ENCODE measurements at regions not wholly inside any gene's neighbourhood (a gene's known extent, or its start where the extent isn't known, plus 50 kb on each side); places are given as distances from the start of the nearest gene placed in this dataset.
A peak's percentile ranks its signal among the peaks of the same experiment; 100 is the strongest.

DNA sequence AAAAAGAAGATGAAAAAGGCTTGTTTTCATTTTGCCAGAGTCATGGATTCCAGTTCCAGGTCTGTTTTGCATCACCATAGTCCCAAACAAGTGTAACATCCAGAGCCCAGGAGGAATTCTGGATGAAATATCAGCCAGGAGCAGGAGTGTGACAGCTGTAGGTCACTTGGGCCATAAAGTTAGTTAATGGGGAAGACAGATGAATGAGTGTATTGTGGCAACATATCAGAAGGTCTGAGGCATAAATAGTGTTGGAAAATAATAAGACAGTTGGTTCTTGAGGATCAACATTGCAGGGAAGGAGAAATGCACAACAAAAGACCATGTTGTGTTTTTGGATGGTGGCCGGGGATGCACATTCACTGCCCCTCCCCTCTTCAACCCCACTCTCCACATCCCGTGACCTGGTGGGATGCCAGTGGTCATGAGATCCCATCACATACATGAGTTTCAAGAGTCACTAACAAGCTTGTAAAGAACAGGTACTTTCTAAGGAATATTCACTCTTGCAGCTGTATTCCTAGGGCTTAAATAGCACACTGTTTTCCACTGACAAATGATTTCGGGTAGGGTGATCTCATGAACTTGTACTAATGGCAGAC is 83.1 kb upstream of the IGFBP7 start:
- CTCF ChIA-PET: interaction anchor here (0.6 to 3.3 kb wide), 2 partner anchors 29 to 35 kb away, joined by 3 to 22 read pairs; no protein-coding TSS in a partner anchor
- no peak overlapping the region for H3K27ac ChIP-seq
- DNase-seq (ENCODE audit: low spot score): no peak
- POLR2A ChIA-PET (ENCODE audit: low non-redundant PET): no interaction called here
- TF ChIP-seq, protein P1, sequence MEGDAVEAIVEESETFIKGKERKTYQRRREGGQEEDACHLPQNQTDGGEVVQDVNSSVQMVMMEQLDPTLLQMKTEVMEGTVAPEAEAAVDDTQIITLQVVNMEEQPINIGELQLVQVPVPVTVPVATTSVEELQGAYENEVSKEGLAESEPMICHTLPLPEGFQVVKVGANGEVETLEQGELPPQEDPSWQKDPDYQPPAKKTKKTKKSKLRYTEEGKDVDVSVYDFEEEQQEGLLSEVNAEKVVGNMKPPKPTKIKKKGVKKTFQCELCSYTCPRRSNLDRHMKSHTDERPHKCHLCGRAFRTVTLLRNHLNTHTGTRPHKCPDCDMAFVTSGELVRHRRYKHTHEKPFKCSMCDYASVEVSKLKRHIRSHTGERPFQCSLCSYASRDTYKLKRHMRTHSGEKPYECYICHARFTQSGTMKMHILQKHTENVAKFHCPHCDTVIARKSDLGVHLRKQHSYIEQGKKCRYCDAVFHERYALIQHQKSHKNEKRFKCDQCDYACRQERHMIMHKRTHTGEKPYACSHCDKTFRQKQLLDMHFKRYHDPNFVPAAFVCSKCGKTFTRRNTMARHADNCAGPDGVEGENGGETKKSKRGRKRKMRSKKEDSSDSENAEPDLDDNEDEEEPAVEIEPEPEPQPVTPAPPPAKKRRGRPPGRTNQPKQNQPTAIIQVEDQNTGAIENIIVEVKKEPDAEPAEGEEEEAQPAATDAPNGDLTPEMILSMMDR (conservative IDR thresholded peaks at IDR 0.05; ENCODE audit: low read depth): no peak

DNA sequence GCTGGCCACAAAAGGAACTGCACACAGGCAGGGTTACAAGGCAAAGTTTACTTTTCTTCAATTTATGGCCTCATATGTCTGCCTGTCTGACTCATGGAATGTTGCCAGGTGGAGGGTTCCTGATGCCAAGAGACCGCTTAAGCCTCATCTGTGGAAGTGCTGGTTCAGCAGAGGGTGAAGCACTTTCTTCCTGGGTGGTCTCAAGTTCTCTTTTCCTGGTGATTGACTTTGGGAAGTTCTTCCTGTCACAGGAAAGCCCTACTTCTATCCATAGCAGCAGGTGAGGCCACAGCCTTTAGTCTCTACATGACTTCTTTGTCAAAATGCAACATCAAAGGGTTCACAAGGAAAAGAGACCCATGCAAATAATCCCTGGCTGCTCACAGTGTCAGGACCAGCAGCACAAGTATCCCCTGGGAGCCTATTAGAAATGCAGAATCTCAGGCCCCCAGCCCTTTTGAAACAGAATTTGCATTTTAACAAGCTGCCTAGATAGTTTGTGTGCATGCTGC is 81.4 kb upstream of the IGFBP7 start:
- CTCF ChIA-PET: interaction anchor here (0.6 to 3.3 kb wide), 4 partner anchors 10 to 64 kb away, joined by 3 to 22 read pairs (median 3); no protein-coding TSS in a partner anchor
- DNase-seq (ENCODE audit: low spot score): no peak

DNA sequence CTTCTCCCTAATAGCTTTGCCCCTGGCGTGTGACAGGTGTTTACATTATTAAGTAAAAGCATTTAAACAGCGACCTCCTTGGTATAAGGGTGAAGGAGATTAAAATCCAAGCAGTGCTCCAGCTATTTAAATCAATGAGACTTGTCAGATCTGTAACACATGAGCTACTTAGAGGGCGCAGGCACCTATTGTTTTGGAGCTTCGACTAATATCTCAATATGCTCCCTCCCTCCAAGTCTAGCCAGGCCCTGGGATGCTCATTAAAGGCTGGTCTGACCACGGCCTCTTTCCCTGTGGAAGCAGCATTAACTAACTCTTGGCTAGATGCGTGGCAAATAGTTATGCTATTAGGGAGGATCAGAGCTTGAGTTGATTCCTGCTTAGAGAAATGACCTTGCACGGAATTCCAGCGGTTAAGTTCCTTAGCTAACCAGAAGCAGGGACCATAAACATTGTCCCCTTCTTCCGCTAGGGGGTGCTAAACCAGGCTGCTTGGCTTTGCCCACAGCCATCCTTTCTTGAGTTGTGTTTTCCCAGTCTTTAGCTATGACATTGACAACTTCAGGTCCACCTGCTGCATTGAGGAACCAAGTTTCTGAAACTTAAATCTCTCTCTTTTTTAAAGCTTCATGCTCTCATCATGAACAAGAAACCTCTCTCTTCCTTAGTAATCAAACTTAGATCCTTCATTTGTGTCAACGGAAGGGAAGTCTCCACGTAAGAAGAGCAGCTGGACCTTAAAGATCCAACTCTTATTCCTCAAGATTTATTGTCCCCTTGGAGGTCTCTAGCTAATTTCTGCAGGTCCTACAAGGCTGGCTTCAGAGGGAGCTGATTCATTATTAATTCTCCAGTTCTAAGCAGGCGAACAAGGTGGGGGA is 80.7 kb upstream of the IGFBP7 start:
- H3K27ac ChIP-seq: no peak overlapping the region
- ChIA-PET POLR2A (ENCODE audit: low non-redundant PET) (no interaction called here), CTCF (interaction anchor here (0.6 to 3.3 kb wide), 5 partner anchors 9 to 207 kb away, joined by 3 to 22 read pairs (median 3); no protein-coding TSS in a partner anchor)
- no peak for DNase-seq (ENCODE audit: low spot score)
- TF ChIP-seq, protein P1 (conservative IDR thresholded peaks at IDR 0.05; ENCODE audit: low read depth): no peak

More for the DNA sequence above, 81.4 kb upstream of the IGFBP7 start:
- TF ChIP-seq, protein P1 (conservative IDR thresholded peaks at IDR 0.05; ENCODE audit: low read depth): no peak
- POLR2A ChIA-PET (ENCODE audit: low non-redundant PET): no interaction called here
- no peak overlapping the region for H3K27ac ChIP-seq

DNA sequence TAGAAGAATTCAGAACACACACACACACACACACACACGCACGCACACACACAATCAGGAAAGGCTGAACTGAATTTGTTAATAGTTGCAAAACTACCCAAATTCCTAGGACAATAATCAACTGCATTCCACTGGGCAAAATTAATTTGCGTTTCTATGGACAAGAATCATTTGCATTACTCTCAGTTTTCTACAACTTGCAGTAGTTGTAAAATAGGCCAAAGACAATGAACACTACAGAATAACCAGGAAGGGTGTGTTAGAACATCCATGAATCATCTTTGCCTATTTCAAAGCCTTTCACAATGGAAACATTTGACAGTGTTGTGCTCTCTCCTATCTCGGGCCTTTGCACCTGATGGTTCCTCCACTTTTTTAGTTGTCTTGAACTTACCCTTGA is 77.1 kb upstream of the IGFBP7 start:
- CTCF ChIA-PET: no interaction called here

DNA sequence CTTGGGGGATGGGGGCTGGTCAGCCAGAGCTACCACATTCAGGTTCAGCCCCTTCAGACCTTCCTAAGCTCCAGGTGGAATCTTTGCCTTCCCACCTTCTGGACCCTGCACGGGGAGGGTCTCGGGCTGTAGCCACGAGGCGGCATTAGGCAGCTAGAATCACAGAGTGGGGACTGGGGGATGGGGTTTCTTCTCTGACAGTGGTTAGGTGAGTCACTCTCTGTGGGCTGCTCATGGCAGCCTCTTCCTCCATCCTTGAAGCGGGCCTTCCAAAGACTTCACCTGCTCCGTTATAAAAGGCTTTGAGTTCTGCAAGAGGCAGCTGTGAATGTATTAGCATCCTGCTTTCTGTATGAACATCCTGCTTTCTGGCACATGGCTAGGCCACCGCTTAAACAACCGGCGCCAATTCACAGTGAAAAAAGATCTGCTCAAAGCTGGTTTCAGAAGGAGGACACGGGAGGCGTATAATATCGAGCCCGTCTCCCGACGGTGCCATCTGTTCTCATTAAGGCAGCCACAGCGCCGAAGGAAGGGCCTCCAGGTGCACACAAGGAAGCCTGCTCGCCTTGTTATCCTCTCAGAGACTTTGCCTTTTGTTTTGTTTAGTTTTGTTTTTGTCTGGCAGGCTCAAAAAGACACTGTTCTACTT is 74.3 kb upstream of the IGFBP7 start:
- no peak for DNase-seq (ENCODE audit: low spot score)
- H3K27ac ChIP-seq: no peak overlapping the region
- ChIA-PET CTCF (interaction anchor here (0.8 kb wide), 1 partner anchor 20 kb away, joined by 3 read pairs; no protein-coding TSS in a partner anchor), POLR2A (ENCODE audit: low non-redundant PET) (no interaction called here)
- TF ChIP-seq, protein P1 (conservative IDR thresholded peaks at IDR 0.05; ENCODE audit: low read depth): no peak

More for the DNA sequence above, 77.1 kb upstream of the IGFBP7 start:
- TF ChIP-seq, protein P1 (conservative IDR thresholded peaks at IDR 0.05; ENCODE audit: low read depth): no peak
- no peak overlapping the region for H3K27ac ChIP-seq
- peak; percentile 8 for DNase-seq (ENCODE audit: low spot score)
- POLR2A ChIA-PET (ENCODE audit: low non-redundant PET): no interaction called here

Measured in RWPE1 (cell line).